Endothelial cell of umbilical vein (primary cell): ENCODE measurements at regions not wholly inside any gene's neighbourhood (a gene's known extent, or its start where the extent isn't known, plus 50 kb on each side); places are given as distances from the start of the nearest gene placed in this dataset.

Experiments
- BruUV-seq: library from RNA; stranded (reverse); fragments of 400-500 nt; replicated peaks from 2 replicates; lab custom pipeline; 2021; lab: Mats Ljungman, UMichigan
- CTCF ChIA-PET: fragments of 300-600, 350-600 bp; sonication (Branson Sonifier 250); formaldehyde crosslinking; loops from one replicate; lab custom pipeline; 2021; ENCODE audit warnings: antibody characterized with exemption, inconsistent platforms; lab: Charles Lee
- POLR2A ChIA-PET: fragments of 300-600, 350-600 bp; sonication (Branson Sonifier 250); formaldehyde crosslinking; loops from one replicate; lab custom pipeline; 2021; ENCODE audit warnings: antibody characterized with exemption, inconsistent platforms; lab: Charles Lee
- DNase-seq: peaks from one replicate; pipeline ENCODE4 v3.0.0-alpha.2; 2011; ENCODE audit warnings: low read depth, low spot score
- FAIRE-seq: peaks from 2 replicates; lab custom pipeline; 2011; peaks lifted over from hg19 to GRCh38; lab: Jason Lieb, UNC
- H2AFZ ChIP-seq: 2 replicates; pipeline ENCODE4 v1.6.0; 2012; ENCODE audit warnings: low read depth, low read length, control low read depth, inconsistent platforms
- H3K27ac ChIP-seq: 2 replicates; pipeline ENCODE4 v1.5.1; 2011; ENCODE audit warnings: low read depth, mild to moderate bottlenecking, control low read depth, low read length, moderate library complexity; ENCODE audit not compliant: insufficient read depth
- H3K27me3 ChIP-seq, 2 experiments: 2 replicates each; pipeline versions ENCODE4 v1.6.0 to v1.6.1; 2011; ENCODE audit warnings: low read length in 2 of 2, mixed read lengths in 1 of 2; ENCODE audit not compliant: control insufficient read depth in 2 of 2, insufficient read depth in 2 of 2
- H3K36me3 ChIP-seq, 2 experiments: 2 replicates in 1 of 2; 3 replicates in 1 of 2; pipeline ENCODE4 v1.5.1; 2011; ENCODE audit warnings: low read length in 2 of 2, mild to moderate bottlenecking in 1 of 2, moderate library complexity in 1 of 2; ENCODE audit not compliant: control insufficient read depth in 2 of 2, insufficient read depth in 2 of 2; ENCODE audit errors: extremely low read depth in 1 of 2
- H3K4me1 ChIP-seq: 3 replicates; pipeline ENCODE4 v1.5.1; 2011; ENCODE audit warnings: mild to moderate bottlenecking, low read length; ENCODE audit not compliant: control insufficient read depth, insufficient read depth; ENCODE audit errors: extremely low read depth
- H3K4me2 ChIP-seq: 2 replicates; pipeline ENCODE4 v1.6.1; 2011; ENCODE audit warnings: low read length, control low read depth, mixed read lengths; ENCODE audit not compliant: insufficient read depth
- H3K4me3 ChIP-seq, 3 experiments: fragments of 200-600 bp in 1 of 3; sonication (generic), shearing (Covaris generic) in 1 of 3; replicated peaks in 1 of 3; 2 replicates each; pipeline ENCODE4 v1.5.1; 2011 to 2016; ENCODE audit warnings: control low read depth in 3 of 3, low read length in 3 of 3, mild to moderate bottlenecking in 2 of 3, inconsistent platforms in 1 of 3, low read depth in 1 of 3, moderate library complexity in 1 of 3; ENCODE audit not compliant: insufficient read depth in 1 of 3
- H3K79me2 ChIP-seq: 2 replicates; pipeline ENCODE4 v1.6.0; 2012; ENCODE audit warnings: low read length, inconsistent platforms; ENCODE audit not compliant: control insufficient read depth, insufficient read depth
- H3K9ac ChIP-seq: replicated peaks from 2 replicates; pipeline ENCODE3; 2011; ENCODE audit warnings: low read length, control low read depth; ENCODE audit not compliant: insufficient read depth; ENCODE audit errors: extremely low read depth
- H3K9me1 ChIP-seq: replicated peaks from 3 replicates; pipeline ENCODE4 v1.6.0; 2011; ENCODE audit warnings: mild to moderate bottlenecking, low read length; ENCODE audit not compliant: control insufficient read depth, insufficient read depth; ENCODE audit errors: extremely low read depth
- H3K9me3 ChIP-seq: replicated peaks from 2 replicates; pipeline ENCODE4 v1.5.1; 2012; ENCODE audit warnings: low read length, inconsistent platforms; ENCODE audit not compliant: control insufficient read depth, insufficient read depth
- H4K20me1 ChIP-seq: replicated peaks from 2 replicates; pipeline ENCODE3; 2011; ENCODE audit warnings: mild to moderate bottlenecking, low read length; ENCODE audit not compliant: control insufficient read depth, insufficient read depth; ENCODE audit errors: extremely low read depth
- CTCF ChIP-seq, 2 donors: IDR thresholded peaks; 1 replicate in 1 of 2; 2 replicates in 1 of 2; pipeline ENCODE4 v1.5.1; 2011; ENCODE audit warnings: low read length in 2 of 2, mild to moderate bottlenecking in 2 of 2, moderate library complexity in 2 of 2, control low read depth in 1 of 2, inconsistent platforms in 1 of 2, low read depth in 1 of 2; ENCODE audit not compliant: insufficient read depth in 1 of 2; ENCODE audit errors: extremely low read depth in 1 of 2
- EZH2 ChIP-seq: IDR thresholded peaks from 2 replicates; pipeline ENCODE4 v1.6.1; 2012; ENCODE audit warnings: borderline replicate concordance, low read depth, mild to moderate bottlenecking, moderate library complexity, low read length, inconsistent platforms; ENCODE audit not compliant: severe bottlenecking
- FOS ChIP-seq: IDR thresholded peaks from 2 replicates; pipeline ENCODE4 v1.6.1; 2011; ENCODE audit warnings: mild to moderate bottlenecking, low read length, moderate library complexity, borderline replicate concordance; ENCODE audit not compliant: insufficient read depth
- GATA2 ChIP-seq: IDR thresholded peaks from 2 replicates; pipeline ENCODE4 v1.7.0; 2011; ENCODE audit warnings: low read depth, mild to moderate bottlenecking, moderate library complexity, mixed read lengths, low read length; ENCODE audit not compliant: insufficient read length, insufficient read depth
- JUN ChIP-seq: IDR thresholded peaks from 2 replicates; pipeline ENCODE4 v1.6.1; 2011; ENCODE audit warnings: borderline replicate concordance, low read depth; ENCODE audit not compliant: insufficient read length, insufficient read depth
- MAX ChIP-seq: IDR thresholded peaks from 2 replicates; pipeline ENCODE4 v1.6.1; 2011; ENCODE audit not compliant: insufficient read depth, insufficient read length
- MYC ChIP-seq: IDR thresholded peaks from one replicate; pipeline ENCODE4 v1.6.1; 2011; ENCODE audit warnings: mild to moderate bottlenecking, low read depth, low read length
- POLR2A ChIP-seq: IDR thresholded peaks from 2 replicates; pipeline ENCODE4 v1.6.1; 2012; ENCODE audit warnings: low read depth, mild to moderate bottlenecking, control low read depth, low read length
- POLR2AphosphoS5 ChIP-seq: IDR thresholded peaks from 2 replicates; pipeline ENCODE4 v1.6.1; 2012; ENCODE audit warnings: low read depth, mild to moderate bottlenecking, control low read depth, low read length, moderate library complexity; ENCODE audit not compliant: insufficient read depth
- dilution Hi-C: fragments of 300-500 bp; cut with MboI; formaldehyde crosslinking; loops from one replicate; pipeline ENCODE4 v1.15.0; 2019; ENCODE audit warnings: low sequenced_read_pairs; ENCODE audit not compliant: extremely low pct_ligation_motif_present
- intact Hi-C: fragments of 100-400 bp; cut with micrococcal nuclease; formaldehyde crosslinking; loops from one replicate; pipeline ENCODE4 v1.10.0; 2022

- BruUV-seq = no TSS peak
- Histone ChIP-seq H3K4me1 (no peaks in the 10 kb centered on the region), H3K9ac (no peak overlapping the region), H2AFZ (no peak overlapping the region), H3K9me1 (no peaks in the 10 kb centered on the region), H3K27ac (no peak overlapping the region), H3K79me2 (no peaks in the 10 kb centered on the region), H3K9me3 (peaks cover 7% of the 10 kb centered on the region), H3K27me3 (no peaks in the 10 kb centered on the region), H3K36me3 (no peaks in the 10 kb centered on the region), H3K4me2 (no peak overlapping the region), H4K20me1 (no peaks in the 10 kb centered on the region), H3K4me3 (no peak overlapping the region)
- intact Hi-C loops (no loop called here), dilution Hi-C loops (no loop called here)
- FAIRE-seq (no peak), DNase-seq (no peak)
- ChIA-PET CTCF (no interaction called here), POLR2A (no interaction called here)
- TF ChIP-seq MAX (no peak), JUN (no peak), EZH2 (no peak), POLR2AphosphoS5 (no peak), MYC (no peak), CTCF (IDR thresholded peaks at IDR 0.05; ENCODE audit: extremely low read depth in 1 of 2, insufficient read depth in 1 of 2, low read depth in 1 of 2, low read length in 2 of 2) (no peak), POLR2A (no peak), FOS (no peak), GATA2 (no peak)
These were observed 83.6 kb upstream of the CADM1 start for GRCh38 chr11:115587718-115588342.
